IPS-18c (cell line): ENCODE measurements at regions not wholly inside any gene's neighbourhood (a gene's known extent, or its start where the extent isn't known, plus 50 kb on each side); places are given as distances from the start of the nearest gene placed in this dataset.

ENCODE experiments used
- H3K4me3 ChIP-seq: 2 replicates; pipeline ENCODE4 v1.7.0; 2013; ENCODE audit warnings: low read depth, mild to moderate bottlenecking, low read length, moderate library complexity; ENCODE audit not compliant: insufficient read depth
- H3K9me3 ChIP-seq: one replicate; pipeline ENCODE4 v1.6.1; 2013; ENCODE audit warnings: mild to moderate bottlenecking, low read length, moderate library complexity; ENCODE audit not compliant: control insufficient read depth, insufficient read depth

- Histone ChIP-seq H3K9me3 (no peaks in the 10 kb centered on the region), H3K4me3 (no peak overlapping the region)
Observed at GRCh38 chr15:66907826-66908743, 157.3 kb upstream of the SMAD3 start.

- H3K9me3 ChIP-seq, result no peaks in the 10 kb centered on the region
- H3K4me3 ChIP-seq, result no peak overlapping the region
Observed at GRCh38 chr15:66908744-66909095, 156.7 kb upstream of the SMAD3 start.

- Histone ChIP-seq H3K4me3 (no peak overlapping the region), H3K9me3 (no peaks in the 10 kb centered on the region)
Observed at GRCh38 chr15:66909381-66909890, 156.0 kb upstream of the SMAD3 start.

- no peak overlapping the region for H3K4me3 ChIP-seq
- H3K9me3 ChIP-seq, result no peaks in the 10 kb centered on the region
Observed at GRCh38 chr15:66911131-66911700, 154.2 kb upstream of the SMAD3 start.

- no peak overlapping the region for H3K4me3 ChIP-seq
- H3K9me3 ChIP-seq, result no peaks in the 10 kb centered on the region
Observed at GRCh38 chr15:66912001-66912400, 153.4 kb upstream of the SMAD3 start.

- H3K4me3 ChIP-seq, result no peak overlapping the region
- no peaks in the 10 kb centered on the region for H3K9me3 ChIP-seq
Observed at GRCh38 chr15:66912441-66912840, 153.0 kb upstream of the SMAD3 start.

GRCh38 chr15:66917904-66918448 lies 147.4 kb upstream of the SMAD3 start:
- H3K9me3 ChIP-seq, result no peaks in the 10 kb centered on the region
- no peak overlapping the region for H3K4me3 ChIP-seq

- no peak overlapping the region for H3K4me3 ChIP-seq
- no peaks in the 10 kb centered on the region for H3K9me3 ChIP-seq
Observed at GRCh38 chr15:66919421-66919820, 146.0 kb upstream of the SMAD3 start.

GRCh38 chr15:66921319-66921915 lies 144.0 kb upstream of the SMAD3 start:
- no peak overlapping the region for H3K4me3 ChIP-seq
- H3K9me3 ChIP-seq, result no peaks in the 10 kb centered on the region

- H3K4me3 ChIP-seq, result no peak overlapping the region
- no peaks in the 10 kb centered on the region for H3K9me3 ChIP-seq
Observed at GRCh38 chr15:66922608-66923007, 142.8 kb upstream of the SMAD3 start.

- H3K9me3 ChIP-seq, result no peaks in the 10 kb centered on the region
- no peak overlapping the region for H3K4me3 ChIP-seq
Observed at GRCh38 chr15:66923438-66923881, 141.9 kb upstream of the SMAD3 start.

- no peak overlapping the region for H3K4me3 ChIP-seq
Observed at GRCh38 chr15:66924889-66925288, 140.5 kb upstream of the SMAD3 start.

GRCh38 chr15:66925721-66926120 lies 139.7 kb upstream of the SMAD3 start:
- no peaks in the 10 kb centered on the region for H3K9me3 ChIP-seq

More at GRCh38 chr15:66924889-66925288, 140.5 kb upstream of the SMAD3 start:
- H3K9me3 ChIP-seq, result no peaks in the 10 kb centered on the region

GRCh38 chr15:66927201-66928077 lies 138.0 kb upstream of the SMAD3 start:
- Histone ChIP-seq H3K4me3 (no peak overlapping the region), H3K9me3 (no peaks in the 10 kb centered on the region)

More at GRCh38 chr15:66925721-66926120, 139.7 kb upstream of the SMAD3 start:
- no peak overlapping the region for H3K4me3 ChIP-seq

- Histone ChIP-seq H3K9me3 (no peaks in the 10 kb centered on the region), H3K4me3 (no peak overlapping the region)
Observed at GRCh38 chr15:66928101-66928500, 137.3 kb upstream of the SMAD3 start.

GRCh38 chr15:66928784-66929183 lies 136.6 kb upstream of the SMAD3 start:
- Histone ChIP-seq H3K9me3 (no peaks in the 10 kb centered on the region), H3K4me3 (no peak overlapping the region)
